A549 (cell line): ENCODE measurements at regions not wholly inside any gene's neighbourhood (a gene's known extent, or its start where the extent isn't known, plus 50 kb on each side); places are given as distances from the start of the nearest gene placed in this dataset.

ENCODE experiments used
- ATAC-seq, 2 experiments: fragments of 200-7000 bp in 1 of 2; fragments of >200 bp in 1 of 2; cut with Nextera tagmentation in 1 of 2; cut with Tn5 transposase in 1 of 2; 3 replicates each; pipeline versions ENCODE4 v1.8.0 to v1.9.1; 2018 to 2020; ENCODE audit warnings: mild to moderate bottlenecking in 1 of 2, moderate library complexity in 1 of 2
- CTCF ChIA-PET: fragments of 300-600 bp; sonication (Branson Sonifier 250); formaldehyde crosslinking; extraction: SDS; loops from one replicate; lab custom pipeline; 2021; ENCODE audit warnings: antibody characterized with exemption, inconsistent platforms; lab: Yijun Ruan, JAX
- POLR2A ChIA-PET: fragments of 350-600 bp; formaldehyde crosslinking; extraction: SDS; loops from one replicate; lab custom pipeline; 2021; ENCODE audit warnings: antibody characterized with exemption, inconsistent platforms; lab: Yijun Ruan, JAX
- DNase-seq, 2 experiments: peaks; one replicate each; pipeline versions ENCODE4 v3.0.0 to v3.0.0-alpha.2; 2011 to 2016; ENCODE audit warnings: low read depth in 1 of 2, low spot score in 1 of 2
- FAIRE-seq: peaks from 2 replicates; lab custom pipeline; 2011; peaks lifted over from hg19 to GRCh38; lab: Jason Lieb, UNC
- H3K27ac ChIP-seq, 2 experiments: fragments of >200 bp; sonication (Bioruptor Twin); formaldehyde crosslinking; 3 replicates each; pipeline ENCODE4 v1.5.1; 2016 to 2017
- H3K4me1 ChIP-seq: fragments of >200 bp; sonication (Bioruptor Twin); formaldehyde crosslinking; 3 replicates; pipeline ENCODE4 v1.6.1; 2016
- H3K4me2 ChIP-seq: fragments of >200 bp; sonication (Bioruptor Twin); formaldehyde crosslinking; 3 replicates; pipeline ENCODE4 v1.6.1; 2016
- H3K4me3 ChIP-seq: fragments of >200 bp; sonication (Bioruptor Twin); formaldehyde crosslinking; 3 replicates; pipeline ENCODE4 v1.5.1; 2016
- H3K9me3 ChIP-seq: fragments of >200 bp; sonication (Bioruptor Twin); formaldehyde crosslinking; 3 replicates; pipeline ENCODE4 v1.6.1; 2016
- ATOH8 ChIP-seq: fragments of 250-450 bp; sonication (Bioruptor Pico); IDR thresholded peaks from 2 replicates; pipeline ENCODE4 v1.5.0; 2020; ENCODE audit warnings: low read depth, mild to moderate bottlenecking, moderate library complexity
- BHLHE40 ChIP-seq: IDR thresholded peaks from 2 replicates; pipeline ENCODE4 v1.6.1; 2012; ENCODE audit warnings: low read depth, low read length, inconsistent platforms
- CTCF ChIP-seq: fragments of >200 bp; sonication (Bioruptor Twin); formaldehyde crosslinking; IDR thresholded peaks from 3 replicates; pipeline ENCODE4 v1.5.1; 2016
- E2F6 ChIP-seq: IDR thresholded peaks from 2 replicates; pipeline ENCODE4 v1.6.1; 2012; ENCODE audit warnings: low read depth, borderline replicate concordance
- ELK1 ChIP-seq: fragments of 150-350 bp; IDR thresholded peaks from 2 replicates; pipeline ENCODE4 v1.6.1; 2014; ENCODE audit warnings: low read depth, mild to moderate bottlenecking, low read length
- HES2 ChIP-seq: fragments of >200 bp; sonication (Bioruptor Twin); formaldehyde crosslinking; IDR thresholded peaks from 2 replicates; pipeline ENCODE4 v1.6.1; 2016
- HEYL ChIP-seq: fragments of 250-450 bp; sonication (Bioruptor Pico); IDR thresholded peaks from 2 replicates; pipeline ENCODE4 v1.8.0; 2021; ENCODE audit warnings: mild to moderate bottlenecking, moderate library complexity
- HMGXB4 ChIP-seq: fragments of 250-450 bp; sonication (Bioruptor Pico); IDR thresholded peaks from 2 replicates; pipeline ENCODE4 v1.5.0; 2021; ENCODE audit warnings: mild to moderate bottlenecking, moderate library complexity, borderline replicate concordance
- JUN ChIP-seq, 2 experiments: fragments of >200 bp; sonication (Bioruptor Twin); formaldehyde crosslinking; IDR thresholded peaks; 2 replicates in 1 of 2; 3 replicates in 1 of 2; pipeline ENCODE4 v1.6.1; 2016 to 2017
- KDM5A ChIP-seq: fragments of 200-600 bp; sonication (generic); IDR thresholded peaks from 2 replicates; pipeline ENCODE4 v1.6.1; 2016; ENCODE audit warnings: antibody characterized with exemption, mild to moderate bottlenecking
- MAZ ChIP-seq: fragments of 150-350 bp; IDR thresholded peaks from 2 replicates; pipeline ENCODE4 v1.6.1; 2014; ENCODE audit warnings: antibody characterized with exemption, low read depth, low read length, borderline replicate concordance
- NFE2L2 ChIP-seq: fragments of 150-350 bp; conservative IDR thresholded peaks from 2 replicates; pipeline ENCODE4 v1.6.1; 2014; ENCODE audit warnings: low read length
- POLR2AphosphoS2 ChIP-seq: conservative IDR thresholded peaks from 2 replicates; pipeline ENCODE4 v1.6.1; 2012; ENCODE audit warnings: low read length, improper control_type of control experiment, inconsistent platforms
- ZC3H11A ChIP-seq: fragments of 450-650 bp; IDR thresholded peaks from 2 replicates; pipeline ENCODE4 v1.6.1; 2014; ENCODE audit warnings: antibody characterized with exemption, mild to moderate bottlenecking
- ZFP36 ChIP-seq: fragments of 450-650 bp; IDR thresholded peaks from 2 replicates; pipeline ENCODE4 v1.6.1; 2014; ENCODE audit warnings: borderline replicate concordance; ENCODE audit not compliant: partially characterized antibody
- ZNF302 ChIP-seq: fragments of 250-450 bp; sonication (Bioruptor Pico); IDR thresholded peaks from 2 replicates; pipeline ENCODE4 v1.9.0; 2021; ENCODE audit warnings: inconsistent platforms, mild to moderate bottlenecking, moderate library complexity
- ZSCAN20 ChIP-seq: fragments of 250-450 bp; sonication (Bioruptor Pico); IDR thresholded peaks from 2 replicates; pipeline ENCODE4 v1.8.0; 2022; ENCODE audit warnings: mild to moderate bottlenecking, moderate library complexity
- WGBS: methylation state at CpG from one replicate; pipeline ENCODE4 v1.1.6; 2017; ENCODE audit errors: missing lambda C conversion rate; 5-methylcytosine and 5-hydroxymethylcytosine counted together

GRCh38 chr11:95508219-95508890, 277.4 kb upstream of the SESN3 start:
- Histone ChIP-seq H3K4me2 (no peak overlapping the region), H3K9me3 (no peaks in the 10 kb centered on the region), H3K4me1 (peaks cover 15% of the 10 kb centered on the region; the same call in 2 of the 3 replicates), H3K4me3 (no peak overlapping the region), H3K27ac (no peak overlapping the region)
- DNase-seq (no peak), ATAC-seq (no peak), FAIRE-seq (no peak)
- 75% methylated on average over 7 of the region's 7 CpGs for WGBS
- TF ChIP-seq HES2 (no peak), E2F6 (no peak), ELK1 (no peak), HMGXB4 (CRISPR knock-in tag) (no peak), HEYL (CRISPR knock-in tag) (no peak), MAZ (no peak), ZC3H11A (no peak), JUN (IDR thresholded peaks at IDR 0.05) (no peak)
- POLR2A ChIA-PET, result no interaction called here
- CTCF ChIA-PET, result interaction anchor here (1.4 kb wide), 1 partner anchor 20 kb away, joined by 4 read pairs; no protein-coding TSS in a partner anchor

- ATAC-seq (no peak), DNase-seq (no peak), FAIRE-seq (no peak)
- WGBS, result 44% methylated on average over 2 of the region's 3 CpGs
- Histone ChIP-seq H3K4me2 (no peak overlapping the region), H3K4me3 (no peak overlapping the region), H3K4me1 (peaks cover 9% of the 10 kb centered on the region; the same call in 2 of the 3 replicates), H3K9me3 (no peaks in the 10 kb centered on the region), H3K27ac (no peak overlapping the region)
- ChIA-PET CTCF (interaction anchor here (1.4 kb wide), 1 partner anchor 20 kb away, joined by 4 read pairs; no protein-coding TSS in a partner anchor), POLR2A (no interaction called here)
- TF ChIP-seq ZNF302 (CRISPR knock-in tag) (no peak), ZSCAN20 (no peak), ATOH8 (no peak), ZFP36 (no peak), POLR2AphosphoS2 (no peak), ELK1 (no peak), BHLHE40 (no peak), HES2 (no peak), NFE2L2 (no peak), CTCF (no peak), HMGXB4 (CRISPR knock-in tag) (no peak), KDM5A (no peak)
Observed at GRCh38 chr11:95507794-95508193, 276.8 kb upstream of the SESN3 start.
